ENCODE measurements at regions not wholly inside any gene's neighbourhood (a gene's known extent, or its start where the extent isn't known, plus 50 kb on each side); places are given as distances from the start of the nearest gene placed in this dataset.
"Not testable (repeated sequence)": the region's sequence is repeated elsewhere in the genome, so short reads cannot be mapped to it uniquely, and the experiment has no call there.

DNA sequence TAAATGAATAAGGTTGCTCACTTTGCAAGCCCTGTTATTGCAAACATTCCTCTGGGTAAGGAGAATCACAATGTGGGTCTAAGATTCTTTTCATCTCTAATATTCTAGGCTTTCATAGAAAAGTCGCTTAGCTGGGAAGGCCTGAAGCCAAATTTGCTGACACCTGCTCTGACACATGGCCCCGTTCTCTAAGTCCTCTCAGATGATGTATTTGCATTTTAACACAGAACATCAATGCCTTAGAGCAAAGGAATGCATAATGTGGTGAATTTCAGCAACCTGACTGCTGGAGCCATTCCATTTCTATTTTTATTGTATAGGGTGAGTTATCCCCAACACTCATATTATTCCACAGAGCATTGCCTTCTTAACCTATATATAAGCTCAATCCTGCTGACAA, 682.1 kb upstream of the NRP1 start:
- FAIRE-seq: no peak
- no peak for DNase-seq (ENCODE audit: insufficient read length, low spot score)

DNA sequence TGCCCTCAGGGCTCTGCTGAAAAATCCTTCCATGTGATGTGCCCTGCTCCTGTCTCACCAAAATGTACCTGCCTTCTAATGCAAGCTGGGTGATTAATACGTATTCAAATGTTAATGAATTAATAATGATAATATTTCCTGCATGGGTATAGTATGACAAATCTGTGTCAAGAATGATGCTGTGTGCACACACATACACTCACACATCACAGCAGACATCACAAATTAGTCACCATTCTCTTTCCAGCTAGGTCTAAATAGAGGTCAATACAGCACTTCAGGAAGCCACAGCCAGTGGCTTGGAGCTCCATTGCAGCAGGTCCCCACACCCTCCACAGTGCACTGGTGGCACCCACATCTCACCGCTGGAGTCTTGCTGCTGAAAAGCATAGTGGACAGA, 681.2 kb upstream of the NRP1 start:
- FAIRE-seq (no peak), DNase-seq (ENCODE audit: insufficient read length, low spot score) (no peak)

DNA sequence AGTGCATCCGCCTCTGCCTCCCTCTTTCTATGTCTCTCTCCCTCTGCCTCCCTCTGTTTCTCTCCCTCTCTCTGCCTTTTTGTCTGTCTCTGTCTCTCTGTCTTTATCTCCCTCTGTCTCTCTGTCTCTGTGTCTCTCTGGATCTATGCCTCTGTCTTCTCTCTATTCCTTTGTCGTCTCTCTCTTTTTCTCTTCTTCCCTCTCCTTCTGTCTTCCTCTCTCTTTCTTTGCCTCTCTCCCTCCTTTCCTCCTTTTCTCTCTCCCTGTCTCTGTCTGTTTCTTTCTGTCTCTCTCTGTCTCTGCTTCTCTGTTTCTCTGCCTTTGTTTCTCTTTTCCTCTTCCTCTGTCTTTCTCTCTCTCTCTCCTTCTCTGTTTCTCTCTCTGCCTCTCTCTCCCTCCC, 678.8 kb upstream of the NRP1 start:
- DNase-seq (ENCODE audit: insufficient read length, low spot score) (no peak), FAIRE-seq (no peak)

- DNase-seq (ENCODE audit: insufficient read length, low spot score) (no peak), FAIRE-seq (no peak)
Observed at GRCh38 chr10:34010891-34011290, 676.4 kb upstream of the NRP1 start.

DNA sequence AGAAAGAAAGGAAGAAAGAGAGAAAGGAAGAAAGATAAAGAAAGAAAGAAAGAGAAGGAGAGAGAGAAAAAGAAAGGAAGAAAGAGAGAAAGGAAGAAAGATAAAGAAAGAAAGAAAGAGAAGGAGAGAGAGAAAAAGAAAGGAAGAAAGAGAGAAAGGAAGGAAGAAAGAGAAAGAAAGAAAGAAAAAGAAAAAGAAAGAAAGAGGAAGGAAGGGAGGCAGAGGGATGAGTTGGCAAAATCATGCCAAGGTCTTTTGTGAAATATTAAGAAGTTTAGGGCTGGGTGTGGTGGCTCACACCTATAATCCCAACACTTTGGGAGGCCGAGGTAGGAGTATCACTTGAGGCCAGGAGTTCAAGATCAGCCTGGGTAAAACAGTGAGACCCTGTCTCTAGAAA, 675.8 kb upstream of the NRP1 start:
- FAIRE-seq; DNase-seq (ENCODE audit: insufficient read length, low spot score): not testable (repeated sequence)

- FAIRE-seq (no peak), DNase-seq (ENCODE audit: insufficient read length, low spot score) (no peak)
Observed at GRCh38 chr10:34008656-34009055, 674.2 kb upstream of the NRP1 start.

DNA sequence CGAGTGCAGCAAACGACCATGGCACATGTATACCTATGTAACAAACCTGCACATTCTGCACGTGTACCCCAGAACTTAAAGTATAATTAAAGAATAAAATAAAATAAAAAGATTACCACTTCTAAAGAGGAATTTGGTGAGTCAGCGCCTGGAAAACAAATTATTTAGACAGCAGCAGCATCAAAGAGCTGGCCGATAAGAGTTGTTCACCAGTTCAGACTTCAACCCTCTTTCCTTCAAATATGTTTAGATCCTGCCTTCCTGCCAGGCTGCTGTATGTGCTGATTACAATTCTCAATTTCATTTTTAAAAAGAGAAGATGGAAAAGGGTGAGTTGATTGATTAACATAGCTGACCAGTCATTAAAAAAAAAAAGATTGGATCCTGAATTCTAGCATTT, 672.0 kb upstream of the NRP1 start:
- DNase-seq (ENCODE audit: insufficient read length, low spot score): no peak
- FAIRE-seq: no peak

DNA sequence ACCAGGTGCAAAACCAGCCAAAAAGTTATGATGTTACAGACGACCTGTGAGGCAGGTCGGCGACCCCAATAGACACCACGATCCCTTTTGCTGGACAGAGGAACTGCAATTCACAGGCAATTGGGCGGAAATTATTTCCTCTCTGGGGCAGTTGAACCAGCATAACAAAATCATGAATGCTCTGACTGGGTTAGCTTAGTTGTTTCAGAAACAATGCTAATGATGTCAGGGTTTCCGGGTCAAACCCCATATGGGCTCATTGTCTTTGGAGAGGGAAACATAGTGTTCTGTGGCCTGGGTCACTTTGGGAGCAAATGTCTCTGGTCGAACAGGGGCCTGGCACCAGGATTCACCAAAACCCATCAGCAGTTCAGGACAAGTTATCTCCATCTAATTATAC, 669.1 kb upstream of the NRP1 start:
- DNase-seq (ENCODE audit: insufficient read length, low spot score) (no peak), FAIRE-seq (no peak)

DNA sequence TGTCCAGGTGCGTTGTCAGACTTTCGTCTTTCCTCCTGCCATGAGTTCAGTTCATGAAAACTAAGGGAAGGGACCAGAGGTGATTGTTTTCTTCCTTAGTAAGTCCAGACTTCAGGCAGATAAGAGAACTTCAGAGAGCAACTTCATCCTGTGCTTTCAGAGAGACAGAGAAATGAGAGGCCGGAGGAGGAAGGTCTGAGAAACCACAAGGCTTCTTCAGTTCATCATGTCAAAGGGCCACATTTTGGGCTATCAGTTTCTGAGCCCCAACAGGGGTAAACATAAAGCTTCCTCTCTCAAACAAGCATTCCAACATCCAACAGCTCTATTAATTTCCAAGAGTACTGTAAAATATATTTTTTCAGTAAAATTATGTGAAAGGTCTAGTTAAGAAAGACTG, 668.4 kb upstream of the NRP1 start:
- FAIRE-seq (no peak), DNase-seq (ENCODE audit: insufficient read length, low spot score) (no peak)

GRCh38 chr10:34001831-34002230, 667.4 kb upstream of the NRP1 start:
- DNase-seq (ENCODE audit: insufficient read length, low spot score) (no peak), FAIRE-seq (no peak)

DNA sequence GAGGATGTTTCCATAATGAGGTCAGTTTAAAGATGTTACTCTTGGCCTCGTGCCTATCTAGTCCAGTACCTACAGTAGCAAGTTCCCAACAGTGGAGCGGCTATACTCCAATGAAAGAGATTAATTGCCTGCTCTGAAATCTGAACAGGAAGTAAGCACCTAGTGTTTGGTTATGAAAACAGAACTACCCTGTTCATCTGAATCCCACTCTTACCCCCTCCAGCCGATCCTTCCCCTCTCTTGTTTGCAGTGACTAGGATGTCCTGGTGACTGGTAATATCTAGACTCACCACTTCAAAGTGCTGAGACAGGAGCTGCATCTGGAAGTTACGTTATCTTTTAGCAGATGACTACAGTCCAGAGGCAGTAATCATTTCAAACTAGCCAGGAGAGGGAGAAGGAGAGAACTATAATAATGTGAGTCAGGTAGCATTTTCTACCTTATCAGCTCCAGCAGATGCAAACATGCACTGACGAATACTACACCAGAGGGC, 666.7 kb upstream of the NRP1 start:
- DNase-seq (ENCODE audit: insufficient read length, low spot score) (no peak), FAIRE-seq (no peak)

GRCh38 chr10:33993917-33994316, 659.5 kb upstream of the NRP1 start:
- no peak for FAIRE-seq
- no peak for DNase-seq (ENCODE audit: insufficient read length, low spot score)

GRCh38 chr10:33991924-33992323, 657.5 kb upstream of the NRP1 start:
- FAIRE-seq: no peak
- DNase-seq (ENCODE audit: insufficient read length, low spot score): no peak

DNA sequence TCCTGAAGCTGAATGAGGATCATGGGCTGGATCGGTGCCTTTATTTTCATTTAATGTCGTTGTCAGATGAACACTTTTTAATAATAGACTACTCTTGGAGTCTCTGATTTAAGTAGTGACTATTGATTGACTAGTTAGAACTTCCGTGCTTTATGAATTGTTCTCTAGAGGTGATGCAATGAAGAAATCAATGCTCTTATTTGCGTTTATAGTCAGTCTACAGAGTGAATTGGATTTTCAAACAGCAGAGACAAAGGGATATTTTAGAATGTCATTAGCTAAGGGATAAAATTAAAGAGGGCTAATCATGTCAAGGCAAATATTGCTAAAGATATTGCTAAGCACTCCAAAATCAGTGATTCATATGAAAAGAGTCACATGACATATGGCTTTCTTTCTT, 652.0 kb upstream of the NRP1 start:
- no peak for DNase-seq (ENCODE audit: insufficient read length, low spot score)
- FAIRE-seq: no peak

DNA sequence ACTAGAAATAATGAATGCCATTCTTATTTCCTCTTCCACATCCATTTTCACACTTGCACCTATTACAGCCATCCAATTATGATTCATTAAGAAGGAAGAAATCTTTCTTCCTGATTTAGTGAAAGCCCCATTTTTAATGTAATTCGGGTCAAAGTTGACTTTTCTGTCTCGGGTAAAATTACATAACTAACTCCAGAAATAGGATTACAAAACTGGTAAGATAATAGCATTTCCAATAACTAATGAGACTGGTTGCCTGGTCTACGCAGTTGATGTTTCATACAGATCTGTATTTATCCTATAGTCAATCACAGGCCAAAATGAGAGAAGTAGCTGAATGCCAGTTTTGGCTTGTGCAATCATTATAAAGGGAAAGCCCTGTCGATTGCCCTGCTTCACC, 651.5 kb upstream of the NRP1 start:
- DNase-seq (ENCODE audit: insufficient read length, low spot score) (no peak), FAIRE-seq (no peak)

DNA sequence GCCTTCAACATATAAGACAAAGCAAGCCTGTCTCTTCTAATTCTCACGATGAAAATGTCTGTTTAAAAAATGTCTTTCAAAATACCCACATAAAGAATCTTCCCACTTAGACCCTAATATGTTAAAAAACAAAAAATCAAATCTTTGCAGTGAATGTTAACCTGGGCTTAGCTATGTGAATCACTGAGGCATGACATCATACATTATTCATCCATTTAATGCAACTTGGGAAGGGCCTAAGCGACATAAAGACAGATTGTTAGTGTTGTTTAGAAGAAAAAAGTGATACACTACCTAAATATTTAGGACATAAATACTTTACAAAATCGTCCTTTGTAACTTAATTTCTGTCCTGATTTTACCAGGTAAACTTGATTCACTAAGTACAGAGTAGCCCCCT, 648.5 kb upstream of the NRP1 start:
- no peak for DNase-seq (ENCODE audit: insufficient read length, low spot score)
- no peak for FAIRE-seq

- DNase-seq (ENCODE audit: insufficient read length, low spot score) (no peak), FAIRE-seq (no peak)
Observed at GRCh38 chr10:33981301-33981700, 646.8 kb upstream of the NRP1 start.

GRCh38 chr10:33979195-33979594, 644.7 kb upstream of the NRP1 start:
- no peak for DNase-seq (ENCODE audit: insufficient read length, low spot score)
- no peak for FAIRE-seq

DNA sequence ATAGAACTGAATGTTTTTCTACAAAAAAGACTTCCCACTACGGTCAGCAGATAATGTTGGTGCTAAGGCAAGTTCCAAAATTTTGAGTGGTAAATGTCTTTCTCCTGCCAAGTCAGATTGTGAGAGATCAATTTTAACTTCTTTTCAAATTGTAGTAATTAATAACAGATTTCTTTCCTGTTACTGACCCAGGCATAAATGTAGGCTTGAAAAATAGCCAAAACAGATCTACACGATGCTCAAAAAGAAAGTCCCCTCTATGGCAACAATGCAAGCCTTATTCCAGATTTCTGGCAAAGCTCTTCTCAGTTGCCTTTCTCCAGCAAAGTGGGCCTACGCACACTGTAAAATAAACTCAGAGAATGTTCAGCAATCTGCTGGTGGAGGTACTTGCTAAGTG, 641.0 kb upstream of the NRP1 start:
- DNase-seq (ENCODE audit: insufficient read length, low spot score): no peak
- no peak for FAIRE-seq

- no peak for DNase-seq (ENCODE audit: insufficient read length, low spot score)
- no peak for FAIRE-seq
Observed at GRCh38 chr10:33974976-33975478, 640.6 kb upstream of the NRP1 start.

GRCh38 chr10:33968983-33969382, 634.5 kb upstream of the NRP1 start:
- DNase-seq (ENCODE audit: insufficient read length, low spot score) (no peak), FAIRE-seq (no peak)

GRCh38 chr10:33967606-33968120, 633.2 kb upstream of the NRP1 start:
- FAIRE-seq: no peak

DNA sequence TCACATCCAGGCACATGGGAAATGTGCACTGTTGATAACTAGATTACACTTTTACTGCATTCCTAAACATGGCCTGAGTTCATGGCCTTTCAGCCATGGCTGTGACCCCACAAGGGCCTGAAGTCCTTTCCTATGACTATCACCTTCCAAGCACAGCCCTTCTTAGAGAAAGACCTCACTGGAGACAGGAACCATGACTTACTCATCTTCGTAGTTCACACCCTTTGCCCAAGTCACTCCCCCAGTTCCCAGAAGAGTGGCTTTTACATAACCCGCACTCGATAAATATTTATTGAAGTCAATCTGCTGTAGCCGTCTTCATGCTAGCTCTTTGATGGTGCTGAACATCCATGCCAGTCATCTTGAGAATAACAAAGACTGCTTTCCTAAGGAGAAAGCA, 632.5 kb upstream of the NRP1 start:
- no peak for FAIRE-seq
- DNase-seq (ENCODE audit: insufficient read length, low spot score): no peak

More at GRCh38 chr10:33967606-33968120, 633.2 kb upstream of the NRP1 start:
- DNase-seq (ENCODE audit: insufficient read length, low spot score): no peak
